B cell (primary cell): ENCODE measurements at regions not wholly inside any gene's neighbourhood (a gene's known extent, or its start where the extent isn't known, plus 50 kb on each side); places are given as distances from the start of the nearest gene placed in this dataset.

ENCODE experiments used
- EZH2 ChIP-seq: IDR thresholded peaks from 2 replicates; pipeline ENCODE4 v1.6.1; 2012; ENCODE audit warnings: borderline replicate concordance, low read depth, mild to moderate bottlenecking, moderate library complexity, low read length; ENCODE audit not compliant: insufficient read depth, poor library complexity, severe bottlenecking
- TF ChIP-seq, protein P1 (sequence below): fragments of 200-600 bp; IDR thresholded peaks from one replicate; pipeline ENCODE4 v1.8.0; 2022; ENCODE audit warnings: antibody characterized with exemption, mild to moderate bottlenecking

DNA sequence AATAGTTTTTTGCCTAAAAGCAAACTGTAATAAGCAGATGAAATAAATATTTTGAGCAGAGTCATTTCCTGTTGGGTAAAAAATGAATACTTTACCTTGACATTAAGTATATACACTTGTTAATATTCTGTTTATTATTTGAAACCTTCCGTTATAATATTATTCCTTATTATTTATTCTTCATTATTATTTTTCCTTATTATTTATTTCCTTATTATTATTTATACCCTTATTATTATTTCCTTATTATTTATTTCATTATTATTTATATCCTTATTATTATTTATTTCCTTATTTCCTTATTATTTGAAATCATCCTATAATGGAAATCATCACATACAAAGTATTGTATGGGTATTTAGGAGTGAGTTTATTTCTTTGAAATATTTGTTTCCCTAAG is 232.2 kb upstream of the RBBP8 start:
- TF ChIP-seq, protein P1, sequence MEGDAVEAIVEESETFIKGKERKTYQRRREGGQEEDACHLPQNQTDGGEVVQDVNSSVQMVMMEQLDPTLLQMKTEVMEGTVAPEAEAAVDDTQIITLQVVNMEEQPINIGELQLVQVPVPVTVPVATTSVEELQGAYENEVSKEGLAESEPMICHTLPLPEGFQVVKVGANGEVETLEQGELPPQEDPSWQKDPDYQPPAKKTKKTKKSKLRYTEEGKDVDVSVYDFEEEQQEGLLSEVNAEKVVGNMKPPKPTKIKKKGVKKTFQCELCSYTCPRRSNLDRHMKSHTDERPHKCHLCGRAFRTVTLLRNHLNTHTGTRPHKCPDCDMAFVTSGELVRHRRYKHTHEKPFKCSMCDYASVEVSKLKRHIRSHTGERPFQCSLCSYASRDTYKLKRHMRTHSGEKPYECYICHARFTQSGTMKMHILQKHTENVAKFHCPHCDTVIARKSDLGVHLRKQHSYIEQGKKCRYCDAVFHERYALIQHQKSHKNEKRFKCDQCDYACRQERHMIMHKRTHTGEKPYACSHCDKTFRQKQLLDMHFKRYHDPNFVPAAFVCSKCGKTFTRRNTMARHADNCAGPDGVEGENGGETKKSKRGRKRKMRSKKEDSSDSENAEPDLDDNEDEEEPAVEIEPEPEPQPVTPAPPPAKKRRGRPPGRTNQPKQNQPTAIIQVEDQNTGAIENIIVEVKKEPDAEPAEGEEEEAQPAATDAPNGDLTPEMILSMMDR: no peak
- no peak for TF ChIP-seq EZH2
